ENCODE measurements at regions not wholly inside any gene's neighbourhood (a gene's known extent, or its start where the extent isn't known, plus 50 kb on each side); places are given as distances from the start of the nearest gene placed in this dataset.

DNA sequence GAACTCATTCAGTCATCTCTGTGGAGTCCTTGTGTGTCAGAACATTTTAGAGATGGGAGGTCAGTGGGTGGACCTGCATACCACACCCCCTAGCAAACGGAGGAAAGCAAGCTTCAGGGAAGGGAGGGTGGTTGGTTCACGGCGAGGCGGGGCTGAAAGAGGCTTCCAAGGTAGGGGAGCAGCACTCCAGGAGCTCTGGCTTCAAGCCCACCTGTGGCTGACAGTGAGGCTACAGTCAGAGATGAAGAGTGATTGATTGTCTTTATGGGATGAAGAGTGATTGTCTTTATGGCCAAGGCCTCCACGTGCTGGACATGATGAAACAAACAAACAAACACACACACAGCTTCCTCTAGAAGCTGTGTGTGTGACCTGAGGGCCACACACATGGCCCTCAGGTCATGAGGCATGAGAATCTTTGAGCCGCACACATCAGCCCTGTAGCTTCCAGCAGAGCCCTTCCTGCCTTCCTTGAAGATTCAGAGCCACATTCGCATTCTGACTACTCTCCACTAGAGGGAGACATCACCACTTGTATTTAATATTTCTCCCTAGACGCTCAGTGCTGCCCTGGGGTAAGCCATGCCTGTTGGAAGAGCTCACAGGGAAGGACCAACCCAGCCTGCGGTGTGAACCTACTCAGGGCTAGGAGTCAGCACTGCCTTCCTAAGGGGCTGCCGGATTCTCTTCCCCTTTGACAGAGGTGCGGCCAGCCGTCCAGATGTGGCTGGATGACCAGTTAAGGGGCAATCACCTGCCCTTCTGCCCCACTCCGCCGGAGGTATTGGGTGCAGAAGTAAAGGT is 54.4 kb upstream of the KCNA1 start:
- peak; percentile 85 for ATAC-seq
- TF ChIP-seq, protein P1, sequence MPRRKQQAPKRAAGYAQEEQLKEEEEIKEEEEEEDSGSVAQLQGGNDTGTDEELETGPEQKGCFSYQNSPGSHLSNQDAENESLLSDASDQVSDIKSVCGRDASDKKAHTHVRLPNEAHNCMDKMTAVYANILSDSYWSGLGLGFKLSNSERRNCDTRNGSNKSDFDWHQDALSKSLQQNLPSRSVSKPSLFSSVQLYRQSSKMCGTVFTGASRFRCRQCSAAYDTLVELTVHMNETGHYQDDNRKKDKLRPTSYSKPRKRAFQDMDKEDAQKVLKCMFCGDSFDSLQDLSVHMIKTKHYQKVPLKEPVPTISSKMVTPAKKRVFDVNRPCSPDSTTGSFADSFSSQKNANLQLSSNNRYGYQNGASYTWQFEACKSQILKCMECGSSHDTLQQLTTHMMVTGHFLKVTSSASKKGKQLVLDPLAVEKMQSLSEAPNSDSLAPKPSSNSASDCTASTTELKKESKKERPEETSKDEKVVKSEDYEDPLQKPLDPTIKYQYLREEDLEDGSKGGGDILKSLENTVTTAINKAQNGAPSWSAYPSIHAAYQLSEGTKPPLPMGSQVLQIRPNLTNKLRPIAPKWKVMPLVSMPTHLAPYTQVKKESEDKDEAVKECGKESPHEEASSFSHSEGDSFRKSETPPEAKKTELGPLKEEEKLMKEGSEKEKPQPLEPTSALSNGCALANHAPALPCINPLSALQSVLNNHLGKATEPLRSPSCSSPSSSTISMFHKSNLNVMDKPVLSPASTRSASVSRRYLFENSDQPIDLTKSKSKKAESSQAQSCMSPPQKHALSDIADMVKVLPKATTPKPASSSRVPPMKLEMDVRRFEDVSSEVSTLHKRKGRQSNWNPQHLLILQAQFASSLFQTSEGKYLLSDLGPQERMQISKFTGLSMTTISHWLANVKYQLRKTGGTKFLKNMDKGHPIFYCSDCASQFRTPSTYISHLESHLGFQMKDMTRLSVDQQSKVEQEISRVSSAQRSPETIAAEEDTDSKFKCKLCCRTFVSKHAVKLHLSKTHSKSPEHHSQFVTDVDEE (CRISPR knock-in tag; IDR thresholded peaks at IDR 0.05) = no peak
- TF ChIP-seq ZFP3 (CRISPR knock-in tag; IDR thresholded peaks at IDR 0.05) = no peak
- no peak for TF ChIP-seq PPARA (CRISPR knock-in tag; IDR thresholded peaks at IDR 0.05; ENCODE audit: borderline replicate concordance)
- TF ChIP-seq TCF4 (CRISPR knock-in tag; IDR thresholded peaks at IDR 0.05; ENCODE audit: borderline replicate concordance) = no peak
- TF ChIP-seq, protein P2, sequence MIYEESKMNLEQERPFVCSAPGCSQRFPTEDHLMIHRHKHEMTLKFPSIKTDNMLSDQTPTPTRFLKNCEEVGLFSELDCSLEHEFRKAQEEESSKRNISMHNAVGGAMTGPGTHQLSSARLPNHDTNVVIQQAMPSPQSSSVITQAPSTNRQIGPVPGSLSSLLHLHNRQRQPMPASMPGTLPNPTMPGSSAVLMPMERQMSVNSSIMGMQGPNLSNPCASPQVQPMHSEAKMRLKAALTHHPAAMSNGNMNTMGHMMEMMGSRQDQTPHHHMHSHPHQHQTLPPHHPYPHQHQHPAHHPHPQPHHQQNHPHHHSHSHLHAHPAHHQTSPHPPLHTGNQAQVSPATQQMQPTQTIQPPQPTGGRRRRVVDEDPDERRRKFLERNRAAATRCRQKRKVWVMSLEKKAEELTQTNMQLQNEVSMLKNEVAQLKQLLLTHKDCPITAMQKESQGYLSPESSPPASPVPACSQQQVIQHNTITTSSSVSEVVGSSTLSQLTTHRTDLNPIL (CRISPR knock-in tag; IDR thresholded peaks at IDR 0.05; ENCODE audit: low read depth) = no peak
- no peak for TF ChIP-seq TOX (CRISPR knock-in tag; IDR thresholded peaks at IDR 0.05; ENCODE audit: borderline replicate concordance)
- TF ChIP-seq BACH2 (CRISPR knock-in tag; IDR thresholded peaks at IDR 0.05; ENCODE audit: borderline replicate concordance) = no peak
- TF ChIP-seq PATZ1 (CRISPR knock-in tag; IDR thresholded peaks at IDR 0.05; ENCODE audit: borderline replicate concordance) = no peak
- no peak for TF ChIP-seq ARNTL (CRISPR knock-in tag; IDR thresholded peaks at IDR 0.05; ENCODE audit: borderline replicate concordance, low read depth)
- TF ChIP-seq POU6F1 (CRISPR knock-in tag; IDR thresholded peaks at IDR 0.05; ENCODE audit: borderline replicate concordance, low read depth) = no peak
- no peak for TF ChIP-seq ESRRG (CRISPR knock-in tag; IDR thresholded peaks at IDR 0.05)
- TF ChIP-seq ZC3H10 (CRISPR knock-in tag; IDR thresholded peaks at IDR 0.05) = no peak
- TF ChIP-seq OSR1 (CRISPR knock-in tag; IDR thresholded peaks at IDR 0.05) = no peak
- TF ChIP-seq ISL1 (CRISPR knock-in tag; IDR thresholded peaks at IDR 0.05) = no peak
- TF ChIP-seq, protein P3, sequence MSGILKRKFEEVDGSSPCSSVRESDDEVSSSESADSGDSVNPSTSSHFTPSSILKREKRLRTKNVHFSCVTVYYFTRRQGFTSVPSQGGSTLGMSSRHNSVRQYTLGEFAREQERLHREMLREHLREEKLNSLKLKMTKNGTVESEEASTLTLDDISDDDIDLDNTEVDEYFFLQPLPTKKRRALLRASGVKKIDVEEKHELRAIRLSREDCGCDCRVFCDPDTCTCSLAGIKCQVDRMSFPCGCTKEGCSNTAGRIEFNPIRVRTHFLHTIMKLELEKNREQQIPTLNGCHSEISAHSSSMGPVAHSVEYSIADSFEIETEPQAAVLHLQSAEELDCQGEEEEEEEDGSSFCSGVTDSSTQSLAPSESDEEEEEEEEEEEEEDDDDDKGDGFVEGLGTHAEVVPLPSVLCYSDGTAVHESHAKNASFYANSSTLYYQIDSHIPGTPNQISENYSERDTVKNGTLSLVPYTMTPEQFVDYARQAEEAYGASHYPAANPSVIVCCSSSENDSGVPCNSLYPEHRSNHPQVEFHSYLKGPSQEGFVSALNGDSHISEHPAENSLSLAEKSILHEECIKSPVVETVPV (CRISPR knock-in tag; IDR thresholded peaks at IDR 0.05) = no peak
- TF ChIP-seq ZNF565 (CRISPR knock-in tag; conservative IDR thresholded peaks at IDR 0.05; ENCODE audit: low read depth) = no peak

GRCh38 chr12:4856596-4856995 is 53.1 kb upstream of the KCNA1 start:
- TF ChIP-seq BACH2 (CRISPR knock-in tag; IDR thresholded peaks at IDR 0.05; ENCODE audit: borderline replicate concordance) = no peak
- TF ChIP-seq ZFP30 (CRISPR knock-in tag; IDR thresholded peaks at IDR 0.05) = no peak
- TF ChIP-seq OSR1 (CRISPR knock-in tag; IDR thresholded peaks at IDR 0.05) = no peak
- TF ChIP-seq POU6F1 (CRISPR knock-in tag; IDR thresholded peaks at IDR 0.05; ENCODE audit: borderline replicate concordance, low read depth) = no peak
- no peak for TF ChIP-seq CSDC2 (CRISPR knock-in tag; IDR thresholded peaks at IDR 0.05)
- no peak for TF ChIP-seq TOX (CRISPR knock-in tag; IDR thresholded peaks at IDR 0.05; ENCODE audit: borderline replicate concordance)
- no peak for TF ChIP-seq TCF4 (CRISPR knock-in tag; IDR thresholded peaks at IDR 0.05; ENCODE audit: borderline replicate concordance)
- no peak for TF ChIP-seq ZFP3 (CRISPR knock-in tag; IDR thresholded peaks at IDR 0.05)
- no peak for ATAC-seq
